NCI-H345 (cell line): ENCODE measurements at regions not wholly inside any gene's neighbourhood (a gene's known extent, or its start where the extent isn't known, plus 50 kb on each side); places are given as distances from the start of the nearest gene placed in this dataset.
A peak's percentile ranks its signal among the peaks of the same experiment; 100 is the strongest.

ENCODE experiments used
- DNase-seq: peaks from one replicate; lab custom pipeline; 2025; lab: John Stamatoyannopoulos, UW

DNA sequence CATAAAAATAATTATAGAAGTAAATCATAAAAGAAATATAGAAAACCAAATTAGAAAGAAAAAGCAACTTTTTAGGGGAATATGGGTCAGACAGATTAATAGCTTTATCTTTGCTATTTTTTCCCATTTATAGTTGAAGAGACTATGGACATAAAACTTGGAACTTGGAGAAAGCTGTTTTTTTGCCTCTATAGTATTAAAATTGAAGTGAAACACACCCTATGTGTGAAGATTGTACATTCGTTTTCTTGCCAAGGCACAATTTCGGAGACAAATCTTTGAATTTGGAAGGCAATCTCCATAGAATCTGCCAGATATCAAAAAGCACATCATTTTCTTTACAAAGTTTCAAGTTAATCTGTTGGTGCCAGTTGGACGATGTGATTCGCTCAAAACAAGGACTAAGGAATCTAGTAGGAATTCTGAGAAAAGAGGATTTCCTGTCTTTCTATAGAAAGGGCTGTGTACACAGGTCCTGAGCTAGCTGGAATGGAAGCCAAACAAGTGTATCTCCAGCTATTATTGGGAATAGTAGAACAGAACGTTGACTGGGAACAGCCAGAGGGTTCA, 156.3 kb downstream of the SLC7A11 start:
- no peak for DNase-seq

DNA sequence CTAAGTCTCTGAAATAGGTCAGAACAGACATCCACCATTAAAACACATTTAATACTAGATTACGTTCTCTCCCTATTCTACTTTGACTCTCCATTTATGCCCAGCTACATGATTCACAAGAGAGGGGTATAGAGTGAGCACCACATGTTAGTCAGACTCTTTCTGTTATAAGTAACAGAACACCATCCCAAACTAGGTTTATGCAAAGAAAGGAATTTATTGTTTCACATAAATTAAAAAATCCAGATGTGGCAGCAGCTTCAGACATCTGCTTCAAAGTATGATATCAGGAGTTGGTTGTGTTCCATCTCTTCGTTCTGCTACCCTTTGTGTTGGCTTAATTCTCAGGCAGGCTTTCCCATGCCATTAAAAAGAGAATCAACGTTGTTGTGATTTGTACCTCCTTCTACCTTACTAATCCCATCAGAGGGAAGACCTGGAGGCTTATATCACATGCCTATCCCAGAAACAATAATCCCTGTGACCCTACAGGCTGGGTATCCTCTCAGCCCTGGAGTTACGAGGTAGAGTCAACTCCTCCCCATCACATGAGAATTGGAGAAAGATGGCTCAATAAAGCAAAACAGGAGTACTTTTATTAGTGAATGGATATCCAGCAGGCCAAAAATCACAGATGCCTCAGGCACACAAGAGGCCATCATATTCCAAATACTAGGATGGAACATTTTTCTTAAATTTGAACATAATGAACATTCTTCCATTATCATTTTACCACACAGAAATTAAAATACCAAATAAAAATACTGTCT, 163.2 kb downstream of the SLC7A11 start:
- DNase-seq = no peak

DNA sequence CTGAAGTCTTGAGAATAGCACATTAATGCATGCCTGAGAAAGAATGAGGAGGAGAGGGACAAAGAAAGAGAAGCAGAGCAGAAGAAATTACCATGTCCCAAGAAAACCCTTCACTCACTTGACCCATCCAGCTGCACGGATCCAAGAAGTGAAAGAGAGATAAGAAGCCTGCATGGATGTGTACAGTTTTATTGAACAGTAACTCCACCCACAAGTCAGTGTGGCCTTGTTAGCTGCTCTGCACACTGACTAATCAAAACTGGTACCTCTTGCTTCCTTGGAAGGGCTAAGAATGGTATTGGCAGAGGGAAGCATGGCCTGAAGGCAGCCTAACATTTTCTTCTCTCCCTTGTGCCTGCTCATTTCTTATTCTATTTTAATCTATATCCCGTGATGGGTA, 163.9 kb downstream of the SLC7A11 start:
- no peak for DNase-seq

DNA sequence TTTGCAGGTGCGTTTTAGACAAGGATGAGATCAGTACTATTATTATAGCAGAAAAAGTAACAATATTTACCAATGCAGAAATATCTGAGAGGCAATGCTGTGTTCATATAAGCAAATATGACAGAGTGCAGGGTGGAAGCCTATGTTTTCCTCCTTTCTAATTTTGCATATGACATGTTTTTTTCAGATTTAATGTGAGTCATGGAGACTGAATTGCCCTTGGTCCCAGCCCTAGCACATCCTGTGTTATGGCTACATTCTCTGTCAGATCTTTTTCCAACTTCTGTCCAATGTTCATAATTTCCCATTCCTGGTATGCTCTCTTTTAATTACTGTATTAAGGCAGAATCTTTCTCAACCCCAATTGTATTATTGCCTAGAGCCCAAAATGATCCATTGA, 165.6 kb downstream of the SLC7A11 start:
- no peak for DNase-seq

DNA sequence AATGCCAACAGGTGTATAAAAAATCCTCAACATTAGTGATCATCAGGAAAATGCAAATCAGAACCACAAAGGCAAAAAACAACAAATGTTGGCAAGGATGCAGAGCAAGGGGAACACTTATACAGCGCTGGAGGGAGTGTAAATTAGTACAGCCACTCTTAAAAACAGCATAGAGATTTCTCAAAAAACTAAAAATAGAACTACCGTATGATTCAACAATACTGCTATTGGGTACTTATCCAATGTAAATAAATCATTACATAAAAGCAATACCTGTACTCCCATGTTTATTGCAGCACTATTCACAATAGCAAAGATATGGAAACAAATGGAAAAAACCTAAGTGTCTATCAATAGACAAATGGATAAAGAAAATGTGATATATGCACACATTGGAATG, 171.3 kb downstream of the SLC7A11 start:
- no peak for DNase-seq

DNA sequence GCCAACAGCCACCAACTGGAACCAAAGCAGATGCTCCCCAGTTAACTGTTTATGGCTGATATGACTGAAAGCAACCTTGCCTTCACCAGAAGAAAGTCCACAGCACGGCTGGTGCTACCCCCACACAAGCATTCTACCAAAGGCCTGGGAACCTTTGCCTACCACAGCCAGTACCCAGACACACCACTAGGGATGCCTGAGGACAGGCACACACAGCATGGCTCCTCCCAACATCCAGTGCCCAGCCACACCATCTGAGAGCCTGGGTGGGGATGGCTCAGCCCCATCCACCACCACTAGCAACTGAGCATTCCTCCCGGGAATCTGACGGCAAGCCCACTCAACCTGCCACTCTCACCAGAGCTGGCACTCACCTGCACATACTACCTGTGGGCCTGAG, 178.6 kb downstream of the SLC7A11 start:
- no peak for DNase-seq

DNA sequence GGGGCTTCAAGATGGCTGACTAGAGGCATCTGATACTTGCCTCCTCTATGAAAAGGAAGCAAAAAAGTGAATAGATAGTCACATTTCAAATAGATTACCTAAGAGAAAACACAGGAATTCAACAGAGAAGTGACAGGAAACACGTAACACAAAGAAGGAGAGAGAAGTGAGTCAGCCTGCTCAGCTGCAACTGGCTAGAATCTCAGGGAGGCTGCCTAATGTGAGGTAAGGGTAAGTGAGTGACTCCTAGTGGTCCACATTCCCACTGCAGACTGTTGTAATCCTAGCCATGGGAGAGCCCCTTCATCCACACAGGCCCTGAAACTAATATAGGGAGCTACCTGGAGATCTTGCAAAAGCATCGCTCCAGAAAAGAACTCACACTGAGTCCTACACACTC, 179.2 kb downstream of the SLC7A11 start:
- no peak for DNase-seq

DNA sequence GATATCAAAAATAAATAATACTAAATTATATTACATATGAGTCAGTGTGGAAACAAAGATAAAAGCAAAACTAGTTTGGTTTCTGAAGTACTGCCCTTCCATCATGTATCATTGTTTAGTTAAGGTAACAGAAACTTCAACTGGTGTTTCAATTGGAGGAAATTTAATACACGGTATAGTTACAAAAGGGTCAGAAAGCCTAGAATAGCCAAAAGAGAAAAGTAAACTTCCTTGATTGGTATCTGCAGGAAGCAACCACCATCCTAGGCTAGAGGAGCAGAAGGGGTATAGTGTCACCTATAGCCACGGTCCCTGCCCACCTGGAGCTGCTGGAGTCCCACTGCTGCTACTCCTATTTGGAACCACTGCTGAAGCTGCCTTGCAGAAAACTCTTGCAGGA, 185.6 kb downstream of the SLC7A11 start:
- DNase-seq = no peak

DNA sequence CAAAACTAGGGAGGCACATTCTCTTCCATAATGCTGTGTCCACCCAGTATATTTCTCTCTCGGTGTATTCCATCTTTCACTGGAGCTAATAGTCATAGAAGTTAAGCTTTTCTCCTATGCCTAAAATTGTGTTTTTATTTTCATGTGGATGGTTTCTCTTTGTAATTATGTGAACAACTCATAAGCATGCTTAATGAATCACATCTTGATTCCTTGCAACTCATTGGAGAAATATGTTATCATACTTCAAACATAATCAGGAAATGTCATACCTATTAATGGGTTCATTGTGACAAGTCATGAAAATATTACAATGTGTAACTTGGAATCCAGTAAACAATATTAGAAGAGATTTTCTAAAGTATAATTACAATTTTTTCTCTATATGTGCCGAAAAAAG, 186.3 kb downstream of the SLC7A11 start:
- no peak for DNase-seq

DNA sequence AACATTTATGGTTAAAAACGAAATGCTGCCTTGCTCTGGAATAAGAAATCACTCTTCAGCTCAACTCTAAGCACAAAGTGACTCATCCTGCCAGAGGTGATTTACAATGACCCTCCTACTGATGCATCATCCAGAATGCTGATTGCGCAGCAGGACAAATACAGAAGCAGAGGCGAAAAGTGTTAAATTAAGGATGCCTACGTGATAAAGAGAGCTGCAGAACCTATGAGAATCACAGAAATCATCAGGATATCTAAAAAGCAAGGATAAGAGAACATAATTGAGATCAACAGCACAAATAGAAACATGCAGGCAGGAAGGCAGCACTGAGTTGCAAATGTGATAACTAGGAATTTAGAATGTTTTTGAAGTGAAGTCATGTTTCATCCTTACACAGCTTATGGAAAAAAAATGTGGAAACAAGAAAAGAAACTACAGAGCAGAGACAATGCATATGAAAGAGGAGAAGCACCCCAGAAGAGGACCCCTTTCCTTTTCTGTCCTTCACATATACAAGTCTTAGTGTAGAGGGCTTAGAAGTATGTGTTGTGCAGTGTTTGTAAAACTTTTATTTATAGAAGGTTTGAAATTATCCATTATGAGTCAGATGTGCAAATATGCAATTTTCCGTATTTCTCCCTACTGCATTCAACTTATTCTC, 188.4 kb downstream of the SLC7A11 start:
- peak; percentile 27 for DNase-seq

DNA sequence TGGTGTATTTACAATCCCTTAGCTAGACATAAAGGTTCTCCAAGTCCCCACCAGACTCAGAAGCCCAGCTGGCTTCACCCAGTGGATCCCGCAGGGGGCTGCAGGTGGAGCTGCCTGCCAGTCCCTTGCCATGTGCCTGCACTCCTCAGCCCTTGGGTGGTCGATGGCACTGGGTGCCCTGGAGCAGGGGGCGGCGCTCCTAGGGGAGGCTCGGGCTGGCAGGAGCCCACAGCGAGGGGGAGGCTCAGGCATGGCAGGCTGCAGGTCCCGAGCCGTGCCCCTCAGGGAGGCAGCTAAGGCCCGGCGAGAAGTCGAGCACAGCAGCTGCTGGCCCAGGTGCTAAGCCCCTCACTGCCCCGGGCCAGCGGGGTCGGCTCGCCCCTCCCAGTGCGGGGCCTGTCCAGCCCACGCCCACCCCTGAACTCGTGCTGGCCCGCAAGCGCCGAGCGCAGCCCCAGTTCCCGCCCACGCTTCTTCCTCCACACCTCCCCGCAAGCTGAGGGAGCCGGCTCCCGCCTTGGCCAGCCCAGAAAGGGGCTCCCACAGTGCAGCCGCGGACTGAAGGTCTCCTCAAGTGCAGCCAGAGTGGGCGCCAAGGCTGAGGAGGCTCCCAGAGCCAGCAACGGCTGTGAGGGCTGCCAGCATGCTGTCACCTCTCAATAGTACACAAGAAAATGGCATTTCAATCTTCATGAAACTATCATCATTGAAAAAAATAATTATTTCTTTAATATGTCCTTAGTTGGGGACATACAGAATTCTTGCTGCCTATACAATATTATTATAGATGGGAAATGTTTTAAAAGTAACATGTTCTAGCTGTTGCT, 189.1 kb downstream of the SLC7A11 start:
- DNase-seq = no peak

DNA sequence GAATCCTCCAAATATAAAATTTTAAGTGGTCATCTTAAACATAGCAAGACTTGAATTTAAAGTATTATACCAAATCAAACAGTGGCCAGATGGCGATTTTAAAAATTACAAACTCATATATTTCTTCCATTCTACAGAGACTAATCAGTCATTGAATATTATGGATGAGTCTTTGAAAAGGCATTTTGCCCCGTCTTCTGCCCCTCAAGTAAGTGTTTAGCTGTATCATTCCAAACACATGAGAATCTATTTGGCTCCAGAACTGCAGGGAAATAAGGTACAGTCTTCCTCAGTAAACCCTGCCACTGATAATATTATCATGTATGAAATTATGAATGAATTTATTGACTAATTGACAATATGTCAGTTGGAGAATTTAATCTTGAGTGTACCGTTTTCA, 191.0 kb downstream of the SLC7A11 start:
- DNase-seq = no peak

DNA sequence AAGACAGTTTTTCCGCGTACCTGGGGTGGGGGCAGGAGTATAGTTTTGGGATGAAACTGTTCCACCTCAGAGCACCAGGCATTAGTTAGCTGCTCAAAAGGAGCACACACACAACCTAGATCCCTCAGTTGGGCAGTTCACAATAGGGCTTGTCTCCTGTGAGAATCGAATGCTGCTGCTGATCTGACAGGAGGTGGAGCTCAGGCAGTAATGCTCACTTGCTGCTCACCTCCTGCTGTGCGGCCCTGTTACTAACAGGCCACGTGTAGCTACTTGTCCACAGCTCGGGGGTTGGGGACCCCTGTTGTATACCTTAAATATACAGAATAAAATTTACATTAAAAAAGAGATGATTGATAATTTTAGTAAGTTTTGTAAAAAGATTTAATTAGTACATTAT, 191.5 kb downstream of the SLC7A11 start:
- DNase-seq = peak; percentile 39

DNA sequence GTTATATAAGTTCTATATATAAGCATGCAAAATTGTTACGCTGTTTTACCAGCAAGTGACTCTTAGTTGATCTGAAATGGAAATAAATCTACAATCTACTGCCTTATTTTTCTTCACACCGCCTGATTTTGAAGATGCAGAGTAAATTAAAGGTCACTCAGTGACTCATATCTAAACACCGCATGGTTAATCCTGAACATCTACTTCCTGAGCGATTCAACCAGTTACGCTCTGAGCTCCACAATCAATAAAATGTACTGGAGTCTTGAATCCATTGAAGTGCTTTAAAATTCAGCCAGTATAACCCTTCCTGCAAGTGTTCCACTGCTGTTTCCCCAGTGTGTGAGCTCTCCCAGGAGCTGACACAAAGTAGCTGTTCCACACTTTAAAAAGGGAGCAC, 192.8 kb downstream of the SLC7A11 start:
- DNase-seq = peak; percentile 8

DNA sequence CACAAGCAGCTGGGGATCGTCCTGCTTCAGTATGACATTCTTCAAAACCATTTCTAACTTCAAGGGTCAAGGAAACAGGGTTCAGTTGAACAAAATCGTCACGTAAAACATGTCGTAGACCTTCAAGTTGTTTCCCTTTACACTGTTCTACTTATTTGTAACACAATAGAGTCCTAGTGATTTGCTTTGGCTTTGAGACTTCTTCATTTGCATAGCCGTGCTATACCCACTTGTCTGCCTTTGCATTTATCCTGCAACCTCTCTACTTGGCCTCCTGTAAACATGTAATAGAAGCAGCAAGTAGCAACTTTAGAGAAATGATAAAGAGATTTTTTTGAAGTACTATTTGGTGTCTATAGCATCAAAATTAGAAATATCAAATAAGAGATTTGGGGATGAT, 194.9 kb downstream of the SLC7A11 start:
- no peak for DNase-seq

DNA sequence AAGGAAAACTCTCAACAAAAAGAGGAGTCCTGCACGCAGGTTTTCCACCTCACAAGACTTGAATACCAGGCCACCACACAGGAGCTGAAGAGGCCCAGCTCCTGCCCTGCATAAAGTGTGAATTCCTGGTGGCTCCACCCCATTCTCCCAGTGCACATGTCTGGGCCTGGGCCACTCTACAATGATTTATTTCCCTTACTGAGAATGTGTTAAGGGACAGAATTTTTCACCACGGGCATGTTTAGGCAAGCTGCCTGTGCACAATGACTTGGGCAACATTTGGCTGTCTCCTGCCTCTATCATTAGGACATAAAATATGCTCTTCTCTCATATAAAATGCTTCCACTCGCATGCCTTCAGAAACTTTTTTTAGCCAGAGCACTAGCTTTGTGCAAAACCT, 197.1 kb downstream of the SLC7A11 start:
- DNase-seq = peak; percentile 20

DNA sequence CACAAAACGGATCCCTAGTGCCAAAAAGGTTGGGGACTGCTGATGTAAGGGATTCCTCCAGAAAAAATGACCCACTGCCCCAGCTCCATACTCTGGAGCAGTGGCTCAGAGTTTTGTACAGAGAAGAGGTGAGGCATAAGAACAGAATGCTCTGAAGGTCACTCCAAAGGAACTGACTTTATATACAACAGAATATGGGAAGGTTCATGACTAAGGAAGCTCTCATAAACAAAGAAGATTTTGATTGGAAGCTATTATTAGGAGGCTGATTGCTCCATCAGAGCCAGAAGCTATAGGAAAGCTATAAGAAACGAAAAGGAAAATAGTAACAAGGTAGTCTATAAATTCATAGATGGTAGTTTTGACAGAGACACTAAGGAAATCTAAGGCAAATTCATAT, 203.1 kb downstream of the SLC7A11 start:
- DNase-seq = no peak

DNA sequence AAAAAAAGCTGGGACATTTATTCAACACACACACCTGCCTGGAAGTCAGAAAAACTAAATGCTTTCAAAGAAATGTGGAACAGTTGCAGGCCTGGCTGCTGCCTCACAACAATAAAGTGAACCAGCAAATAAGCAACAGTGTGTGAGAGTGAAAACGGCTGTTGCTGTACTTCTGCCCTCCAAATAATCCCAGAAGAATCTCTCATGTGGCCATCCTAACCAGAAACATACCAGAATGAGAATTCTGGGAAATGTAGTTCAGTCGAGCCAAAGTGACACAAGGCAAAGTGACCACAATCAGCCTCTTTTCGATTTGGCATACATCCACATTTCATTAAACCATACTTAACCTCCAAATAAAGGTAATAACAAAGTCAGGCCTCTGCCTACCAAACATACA, 204.5 kb downstream of the SLC7A11 start:
- no peak for DNase-seq

DNA sequence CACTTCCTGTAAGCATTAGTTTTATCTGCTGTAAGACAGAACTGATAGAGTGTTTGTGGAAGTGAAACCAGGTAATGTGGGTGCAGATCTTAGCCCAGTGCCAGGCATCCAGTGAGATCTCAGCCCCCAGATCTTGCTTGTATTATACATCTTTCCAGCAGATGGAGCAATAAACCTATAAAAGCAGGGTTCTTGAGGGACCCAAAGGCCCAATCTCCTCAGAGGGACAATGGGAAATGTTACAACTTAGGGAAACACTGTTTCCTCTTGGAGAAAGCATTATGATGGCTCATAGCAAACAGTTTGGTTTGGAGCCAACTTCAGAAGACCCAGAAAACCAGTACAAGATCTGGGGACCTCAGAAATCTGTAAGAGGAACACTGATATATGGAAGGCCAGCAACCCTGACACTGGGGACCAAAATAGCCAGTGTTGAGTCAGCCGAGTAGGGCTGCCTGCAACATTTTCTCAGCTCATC, 206.3 kb downstream of the SLC7A11 start:
- peak; percentile 55 for DNase-seq

DNA sequence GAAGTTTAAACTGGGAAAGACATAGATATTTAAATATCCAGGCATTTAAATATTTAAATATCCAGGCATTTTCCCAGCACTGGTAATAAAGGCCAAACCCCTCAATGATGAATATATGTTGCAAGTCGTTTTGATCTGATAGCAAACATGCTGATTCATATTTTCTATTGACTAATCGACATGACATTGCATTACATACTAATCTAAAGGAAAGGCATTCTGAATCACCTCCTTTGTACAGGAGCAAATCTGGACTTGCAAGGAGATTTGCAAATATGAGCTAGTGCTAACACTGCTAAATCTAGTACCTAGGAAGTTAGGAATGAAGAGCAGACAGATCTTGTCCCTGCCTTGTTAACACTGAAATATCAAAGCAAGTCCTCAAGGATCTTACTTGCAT, 207.3 kb downstream of the SLC7A11 start:
- DNase-seq = no peak

DNA sequence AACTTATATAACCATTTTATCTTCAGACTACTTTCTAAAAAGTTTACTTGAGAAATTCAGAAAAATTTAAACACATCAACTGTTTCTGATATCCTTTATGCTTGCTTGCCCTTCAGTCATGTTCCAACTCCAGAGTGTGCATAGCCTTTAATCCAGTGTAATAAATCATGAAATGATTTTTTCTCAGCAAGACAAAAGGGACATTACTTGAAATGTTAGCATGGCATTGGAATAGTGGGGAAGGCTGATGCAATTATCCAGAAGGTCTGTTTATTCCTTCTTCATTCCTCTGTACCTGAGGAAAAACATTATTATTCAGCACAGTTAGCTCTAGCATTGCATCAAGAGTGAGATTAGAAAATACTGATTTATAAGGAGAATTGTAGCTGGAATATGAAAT, 209.9 kb downstream of the SLC7A11 start:
- no peak for DNase-seq

DNA sequence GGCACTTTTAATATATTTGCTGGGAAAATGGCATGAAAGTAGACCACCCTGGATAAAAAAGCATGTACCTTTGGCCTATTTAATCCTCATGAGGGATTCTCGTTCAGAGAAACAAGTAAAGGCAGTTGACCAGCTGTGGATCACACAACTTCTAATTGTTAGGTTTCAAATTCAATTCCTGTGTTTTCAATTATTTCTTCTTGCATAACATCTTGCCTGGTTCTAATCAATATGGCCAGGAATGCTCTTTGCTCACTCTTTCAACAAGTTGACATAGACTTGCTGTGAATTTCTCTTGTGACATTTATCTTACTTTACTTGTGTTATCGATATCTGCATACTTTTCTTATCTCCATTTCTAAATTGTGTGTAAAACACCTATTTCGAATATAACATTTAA, 211.8 kb downstream of the SLC7A11 start:
- DNase-seq = no peak

DNA sequence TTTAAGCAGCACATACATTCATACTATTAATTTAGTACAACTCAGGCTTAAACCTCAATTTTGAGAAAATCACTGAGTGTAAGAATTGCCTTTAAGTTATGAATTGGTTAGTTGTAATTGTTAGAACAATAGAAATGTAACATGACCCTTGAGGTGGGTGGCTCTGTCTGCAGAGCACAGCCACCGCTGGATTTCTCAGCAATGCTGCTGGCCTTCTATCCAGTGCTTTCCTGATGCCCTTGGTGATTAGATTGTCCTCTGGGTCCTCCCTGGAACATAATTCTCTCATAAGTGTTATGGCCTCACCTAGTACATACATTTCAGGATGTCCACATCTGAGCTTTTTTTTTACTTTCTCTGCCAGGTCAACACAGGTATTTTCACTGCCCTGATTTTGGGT, 213.2 kb downstream of the SLC7A11 start:
- DNase-seq = no peak
